Spinal cord (tissue), 9 donors: ENCODE measurements at regions not wholly inside any gene's neighbourhood (a gene's known extent, or its start where the extent isn't known, plus 50 kb on each side); places are given as distances from the start of the nearest gene placed in this dataset.

Source experiments
- DNase-seq, 6 donors: peaks; one replicate each; pipeline versions ENCODE4 v3.0.0 to v3.0.0-alpha.2; 2013 to 2015; ENCODE audit warnings: low spot score in 6 of 6, low read depth in 4 of 6
- H3K27ac ChIP-seq: one replicate; pipeline ENCODE4 v1.5.1; 2013; ENCODE audit warnings: low read depth, low read length, control low read depth
- H3K27me3 ChIP-seq: one replicate; pipeline ENCODE4 v1.6.1; 2013; ENCODE audit warnings: low read length; ENCODE audit not compliant: control insufficient read depth, insufficient read depth
- H3K36me3 ChIP-seq: one replicate; pipeline ENCODE4 v1.6.1; 2013; ENCODE audit warnings: low read length; ENCODE audit not compliant: control insufficient read depth, insufficient read depth
- H3K4me1 ChIP-seq: one replicate; pipeline ENCODE4 v1.6.1; 2013; ENCODE audit warnings: low read length; ENCODE audit not compliant: control insufficient read depth, insufficient read depth
- H3K4me3 ChIP-seq: one replicate; pipeline ENCODE4 v1.5.1; 2013; ENCODE audit warnings: low read depth, low read length, control low read depth
- H3K9me3 ChIP-seq: one replicate; pipeline ENCODE4 v1.6.1; 2013; ENCODE audit warnings: low read length; ENCODE audit not compliant: control insufficient read depth, insufficient read depth
- WGBS: methylation state at CpG from one replicate; pipeline ENCODE4 v1.1.5; 2013; ENCODE audit warnings: missing lambda C conversion rate; ENCODE audit not compliant: insufficient coverage; 5-methylcytosine and 5-hydroxymethylcytosine counted together
- donor health status: healthy.

- peak in 1 of 6 donors; percentile 38 for DNase-seq
- WGBS = 83% methylated on average over 1 of the region's 2 CpGs
- H3K4me3 ChIP-seq = no peak overlapping the region
- H3K36me3 ChIP-seq = no peaks in the 10 kb centered on the region
- H3K4me1 ChIP-seq = no peaks in the 10 kb centered on the region
- H3K27ac ChIP-seq = no peak overlapping the region
- H3K9me3 ChIP-seq = peaks cover under 1% of the 10 kb centered on the region
- no peaks in the 10 kb centered on the region for H3K27me3 ChIP-seq
Measured at GRCh38 chr11:106152013-106152412, 74.6 kb downstream of the AASDHPPT start.

- no peak for DNase-seq
- H3K4me3 ChIP-seq = no peak overlapping the region
Measured at GRCh38 chr11:106152824-106153223, 75.4 kb downstream of the AASDHPPT start.

DNA sequence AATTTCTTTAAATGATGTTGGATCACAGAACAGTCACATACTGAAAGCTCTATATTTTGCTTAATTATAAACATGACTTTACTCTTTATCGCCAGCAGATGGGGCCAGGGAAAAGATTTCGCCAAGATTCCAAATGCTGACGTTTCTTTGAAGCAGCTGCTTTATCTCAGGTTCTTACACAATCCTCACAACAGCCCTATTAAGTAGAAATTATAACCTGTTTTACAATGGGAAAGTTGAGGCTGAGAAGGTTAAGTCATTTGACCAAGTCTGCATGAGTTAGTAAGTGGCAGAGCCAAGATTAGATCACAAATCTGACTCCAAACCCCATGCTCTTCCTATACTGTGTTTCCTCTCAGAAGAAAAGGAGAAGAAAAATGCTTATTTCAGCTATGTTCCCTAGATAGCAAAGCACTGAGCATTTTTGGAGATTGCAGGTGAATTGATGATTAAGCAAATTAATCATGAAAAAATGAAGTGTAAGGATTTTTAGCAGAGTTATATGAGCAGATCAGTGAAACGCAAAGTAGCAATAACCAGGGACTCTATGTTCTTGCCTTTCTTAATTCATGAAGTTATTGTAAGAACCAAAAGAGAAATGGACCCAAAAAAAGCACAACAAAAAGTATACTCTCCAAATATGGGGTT, 79.0 kb downstream of the AASDHPPT start:
- Histone ChIP-seq H3K36me3 (no peaks in the 10 kb centered on the region), H3K4me1 (no peaks in the 10 kb centered on the region), H3K27ac (no peak overlapping the region), H3K4me3 (no peak overlapping the region), H3K9me3 (no peaks in the 10 kb centered on the region), H3K27me3 (no peaks in the 10 kb centered on the region)
- peak; percentile 24 to 93 (median 58) for DNase-seq
- no CpG with 5 or more reads among the region's 4 CpGs for WGBS

More at GRCh38 chr11:106152824-106153223, 75.4 kb downstream of the AASDHPPT start:
- Histone ChIP-seq H3K4me1 (no peaks in the 10 kb centered on the region), H3K27me3 (no peaks in the 10 kb centered on the region), H3K27ac (no peak overlapping the region), H3K36me3 (no peaks in the 10 kb centered on the region), H3K9me3 (no peaks in the 10 kb centered on the region)
- no CpG with 5 or more reads among the region's 1 CpG for WGBS

DNA sequence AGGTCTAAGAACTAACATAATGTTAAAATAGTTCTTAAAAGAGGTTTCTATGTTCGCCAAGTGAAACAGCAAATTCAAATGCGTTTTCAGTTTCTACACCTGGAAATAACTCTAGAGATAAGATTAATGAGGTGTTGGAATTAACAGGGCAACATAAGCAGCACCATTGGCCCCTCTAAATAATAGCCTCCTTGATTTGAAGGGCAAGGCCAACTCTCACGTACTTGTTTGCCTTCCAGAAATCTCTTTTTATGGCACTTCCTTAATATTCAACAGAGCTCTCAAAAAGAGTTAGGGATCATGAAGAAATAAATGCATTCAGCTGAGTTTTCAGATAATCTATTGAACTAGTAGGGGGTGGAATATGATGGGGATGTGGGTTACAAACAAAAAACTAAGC, 80.9 kb downstream of the AASDHPPT start:
- no peak overlapping the region for H3K27ac ChIP-seq
- H3K27me3 ChIP-seq = no peaks in the 10 kb centered on the region
- H3K4me3 ChIP-seq = no peak overlapping the region
- no CpG with 5 or more reads among the region's 3 CpGs for WGBS
- H3K36me3 ChIP-seq = no peaks in the 10 kb centered on the region
- DNase-seq = no peak
- H3K4me1 ChIP-seq = no peaks in the 10 kb centered on the region
- H3K9me3 ChIP-seq = no peaks in the 10 kb centered on the region

GRCh38 chr11:106159836-106160235, 82.4 kb downstream of the AASDHPPT start:
- H3K4me1 ChIP-seq = no peaks in the 10 kb centered on the region
- no peak overlapping the region for H3K27ac ChIP-seq
- DNase-seq = no peak
- H3K27me3 ChIP-seq = no peaks in the 10 kb centered on the region
- H3K36me3 ChIP-seq = no peaks in the 10 kb centered on the region
- no peaks in the 10 kb centered on the region for H3K9me3 ChIP-seq
- H3K4me3 ChIP-seq = no peak overlapping the region

DNA sequence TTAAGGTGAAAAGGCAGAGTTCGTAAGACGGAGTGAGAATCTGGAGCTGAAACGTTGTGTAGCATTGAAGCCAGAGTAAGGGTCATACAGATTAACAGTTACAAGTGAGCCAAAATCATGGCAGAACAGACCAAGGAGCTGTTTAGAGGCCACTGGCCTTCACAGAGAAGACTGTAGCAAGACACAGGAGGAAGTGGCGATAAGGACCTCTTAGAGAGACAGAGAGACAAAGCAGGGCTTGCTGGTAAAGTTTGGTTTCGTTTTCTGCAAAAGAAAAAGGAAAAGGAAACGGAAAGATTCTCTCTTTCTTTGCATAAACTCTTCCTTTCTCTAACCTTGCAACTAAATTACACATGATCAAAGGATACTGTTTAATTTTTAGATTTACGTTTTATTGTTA, 83.0 kb downstream of the AASDHPPT start:
- no peaks in the 10 kb centered on the region for H3K9me3 ChIP-seq
- H3K27me3 ChIP-seq = no peaks in the 10 kb centered on the region
- DNase-seq = no peak
- no peaks in the 10 kb centered on the region for H3K36me3 ChIP-seq
- no peak overlapping the region for H3K4me3 ChIP-seq
- WGBS = 87% methylated on average over 4 of the region's 7 CpGs
- no peaks in the 10 kb centered on the region for H3K4me1 ChIP-seq
- no peak overlapping the region for H3K27ac ChIP-seq

DNA sequence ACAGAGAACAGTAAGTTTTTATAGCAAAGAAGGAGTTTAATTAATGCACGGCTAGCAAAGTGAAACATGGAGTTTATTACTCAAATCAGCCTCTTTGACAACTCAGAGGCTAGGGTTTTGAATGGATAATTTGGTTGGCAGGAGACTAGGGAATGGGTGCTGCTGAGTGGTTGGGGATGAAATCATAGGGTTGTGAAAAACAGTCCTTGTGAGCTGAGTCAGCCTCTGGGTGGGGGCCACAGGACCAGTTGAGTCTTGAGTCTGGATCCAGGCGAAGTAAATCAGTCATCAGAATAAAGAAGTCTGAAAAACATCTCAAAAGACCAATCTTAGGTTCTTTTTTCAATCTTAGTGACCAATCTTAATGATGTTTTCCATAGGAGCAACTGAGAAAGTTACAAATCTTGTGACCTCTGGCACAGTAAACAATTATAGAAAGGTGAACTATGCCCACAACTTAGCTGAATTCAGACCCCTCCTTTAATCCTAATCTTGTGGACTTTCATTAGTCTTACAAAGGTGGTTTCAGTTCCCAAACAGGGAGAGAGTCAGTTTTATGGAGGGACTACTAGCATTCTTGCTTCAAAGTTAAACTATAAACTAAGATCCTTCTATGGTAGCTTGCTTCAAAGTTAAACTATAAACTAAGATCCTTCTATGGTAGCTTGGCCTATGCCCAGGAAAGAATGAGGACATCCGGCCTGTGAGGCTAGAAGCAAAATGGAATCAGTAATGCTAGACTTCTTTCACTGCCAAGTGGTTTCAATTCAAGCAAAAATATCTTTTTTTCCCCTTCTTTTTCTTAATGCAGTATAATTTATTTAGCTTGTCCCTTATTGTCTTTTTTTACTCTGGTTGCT, 84.5 kb downstream of the AASDHPPT start:
- no peak overlapping the region for H3K27ac ChIP-seq
- H3K4me3 ChIP-seq = no peak overlapping the region
- H3K9me3 ChIP-seq = no peaks in the 10 kb centered on the region
- no peak for DNase-seq
- no CpG with 5 or more reads among the region's 3 CpGs for WGBS
- no peaks in the 10 kb centered on the region for H3K4me1 ChIP-seq
- H3K27me3 ChIP-seq = no peaks in the 10 kb centered on the region
- no peaks in the 10 kb centered on the region for H3K36me3 ChIP-seq

DNA sequence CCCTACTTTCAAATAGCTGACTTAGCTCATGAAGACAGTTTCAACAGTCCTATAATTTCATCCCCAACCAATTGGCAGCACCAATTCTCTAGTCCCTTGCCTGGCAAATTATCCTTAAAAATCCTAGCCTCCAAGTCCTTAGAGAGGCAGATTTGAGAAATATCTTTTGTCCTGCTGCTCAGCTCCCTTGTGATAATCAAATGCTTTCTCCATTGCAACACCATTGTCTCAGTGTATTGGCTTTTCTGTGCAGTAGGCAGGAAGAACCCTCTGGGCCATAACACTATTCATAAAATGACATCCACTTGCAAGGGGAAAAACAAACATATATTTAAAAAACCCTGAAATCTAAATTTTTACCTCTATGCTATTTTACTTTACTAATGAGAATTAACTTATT, 89.6 kb downstream of the AASDHPPT start:
- no peaks in the 10 kb centered on the region for H3K4me1 ChIP-seq
- peaks cover 2% of the 10 kb centered on the region for H3K9me3 ChIP-seq
- H3K27me3 ChIP-seq = no peaks in the 10 kb centered on the region
- no peak for DNase-seq
- no peak overlapping the region for H3K27ac ChIP-seq
- no peak overlapping the region for H3K4me3 ChIP-seq
- no peaks in the 10 kb centered on the region for H3K36me3 ChIP-seq

- WGBS = 85% methylated on average over 2 of the region's 4 CpGs
- Histone ChIP-seq H3K4me3 (no peak overlapping the region), H3K27me3 (no peaks in the 10 kb centered on the region), H3K36me3 (no peaks in the 10 kb centered on the region), H3K9me3 (peaks cover 2% of the 10 kb centered on the region), H3K27ac (no peak overlapping the region), H3K4me1 (no peaks in the 10 kb centered on the region)
- DNase-seq = no peak
Measured at GRCh38 chr11:106172386-106172991, 95.0 kb downstream of the AASDHPPT start.

DNA sequence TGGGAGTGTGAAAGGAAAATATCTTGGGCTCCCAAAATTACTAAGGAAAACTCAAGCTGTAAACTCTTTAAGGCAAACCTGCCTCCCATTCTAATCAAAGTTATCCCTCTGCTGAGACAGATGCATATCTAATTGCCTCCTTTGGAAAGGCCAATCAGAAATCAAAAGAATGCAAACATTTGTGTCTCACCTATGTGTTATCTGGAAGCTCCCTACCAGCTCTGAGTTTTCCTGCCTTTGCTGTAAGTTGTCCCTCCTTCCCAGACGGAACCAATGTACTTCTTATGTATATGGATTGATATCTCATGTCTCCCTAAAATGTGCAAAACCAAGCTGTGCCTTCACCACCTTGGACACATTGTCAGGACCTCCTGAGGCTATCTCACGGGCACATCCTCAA, 95.8 kb downstream of the AASDHPPT start:
- no peaks in the 10 kb centered on the region for H3K4me1 ChIP-seq
- no peaks in the 10 kb centered on the region for H3K9me3 ChIP-seq
- WGBS = 88% methylated on average over 1 of the region's 2 CpGs
- no peaks in the 10 kb centered on the region for H3K27me3 ChIP-seq
- H3K36me3 ChIP-seq = no peaks in the 10 kb centered on the region
- no peak overlapping the region for H3K4me3 ChIP-seq
- H3K27ac ChIP-seq = no peak overlapping the region
- no peak for DNase-seq
